GM19351 (cell line): ENCODE measurements at regions not wholly inside any gene's neighbourhood (a gene's known extent, or its start where the extent isn't known, plus 50 kb on each side); places are given as distances from the start of the nearest gene placed in this dataset.
"Not testable (repeated sequence)": the region's sequence is repeated elsewhere in the genome, so short reads cannot be mapped to it uniquely, and the experiment has no call there.

ENCODE experiments used
- ATAC-seq: cut with Tn5 transposase; IDR thresholded peaks from one replicate; pipeline ENCODE4 v1.9.1; 2021; ENCODE audit warnings: mild to moderate bottlenecking, moderate library complexity; ENCODE audit not compliant: unreplicated experiment

DNA sequence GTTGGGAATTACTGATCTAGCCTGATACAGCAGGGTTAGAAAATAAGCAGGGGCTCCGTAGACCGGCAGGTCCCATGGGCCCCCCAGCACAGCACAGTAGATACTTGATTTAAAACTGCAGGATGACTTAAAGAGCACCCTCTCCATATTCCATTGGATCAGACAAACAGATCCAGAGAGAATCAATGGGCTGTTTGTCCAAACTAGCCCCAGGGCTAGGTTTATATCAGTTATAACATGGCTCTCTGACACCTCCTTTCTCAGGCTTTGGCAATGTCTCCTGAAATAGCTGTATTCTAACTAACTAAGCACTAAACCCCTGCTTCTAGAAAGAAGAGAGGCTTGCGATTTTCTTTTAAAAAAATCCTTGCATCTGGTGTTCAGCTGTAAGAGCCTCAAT, 100.4 kb upstream of the GALNT18 start:
- no peak for ATAC-seq

DNA sequence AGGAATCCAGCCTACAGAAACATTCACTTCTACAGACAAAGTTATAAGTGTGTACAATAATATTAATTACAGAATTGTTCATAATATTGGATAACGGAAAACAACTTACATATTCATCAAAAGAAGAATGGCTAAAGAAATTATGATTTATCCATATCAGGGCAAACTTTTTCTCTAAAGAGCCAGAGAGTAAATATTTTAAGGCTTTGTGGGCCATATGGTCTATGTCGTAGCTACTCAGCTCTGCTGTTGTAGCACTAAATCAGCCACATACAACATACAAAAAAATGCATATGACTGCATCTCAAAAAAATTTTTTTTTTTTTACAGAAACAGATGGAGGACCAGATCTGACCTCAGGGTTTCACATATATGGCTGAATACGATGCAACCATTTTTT, 96.7 kb upstream of the GALNT18 start:
- ATAC-seq: no peak

DNA sequence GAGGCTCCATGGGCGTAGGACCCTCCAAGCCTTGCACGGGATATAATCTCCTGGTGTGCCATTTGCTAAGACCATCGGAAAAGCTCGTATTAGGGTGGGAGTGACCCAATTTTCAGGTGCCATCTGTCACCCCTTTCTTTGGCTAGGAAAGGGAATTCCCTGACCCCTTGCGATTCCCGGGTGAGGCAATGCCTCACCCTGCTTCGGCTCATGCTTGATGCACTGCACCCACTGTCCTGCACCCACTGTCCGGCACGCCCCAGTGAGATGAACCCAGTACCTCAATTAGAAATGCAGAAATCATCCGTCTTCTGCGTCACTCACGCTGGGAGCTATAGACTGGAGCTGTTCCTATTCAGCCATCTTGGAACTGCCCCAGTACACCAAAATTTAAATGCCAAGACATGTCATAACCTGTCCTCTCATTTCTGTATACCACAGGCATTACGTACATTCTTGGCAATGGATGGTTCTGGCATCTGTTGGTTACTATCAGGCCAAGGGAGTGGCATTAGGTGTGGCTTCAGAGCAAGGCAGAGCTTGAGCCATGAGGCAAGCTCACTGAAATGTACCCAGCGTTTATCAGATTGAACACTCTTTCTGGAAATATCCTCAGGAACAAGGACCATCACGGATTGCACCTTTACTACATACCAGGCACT, 95.4 kb upstream of the GALNT18 start:
- ATAC-seq: no peak

DNA sequence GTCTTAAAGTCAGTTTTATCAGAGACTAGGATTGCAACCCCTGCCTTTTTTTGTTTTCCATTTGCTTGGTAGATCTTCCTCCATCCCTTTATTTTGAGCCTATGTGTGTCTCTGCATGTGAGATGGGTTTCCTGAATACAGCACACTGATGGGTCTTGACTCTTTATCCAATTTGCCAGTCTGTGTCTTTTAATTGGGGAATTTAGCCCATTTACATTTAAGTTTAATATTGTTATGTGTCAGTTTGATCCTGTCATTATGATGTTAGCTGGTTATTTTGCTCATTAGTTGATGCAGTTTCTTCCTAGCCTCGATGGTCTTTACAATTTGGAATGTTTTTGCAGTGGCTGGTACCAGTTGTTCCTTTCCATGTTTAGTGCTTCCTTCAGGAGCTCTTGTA, 93.3 kb upstream of the GALNT18 start:
- ATAC-seq: not testable (repeated sequence)

DNA sequence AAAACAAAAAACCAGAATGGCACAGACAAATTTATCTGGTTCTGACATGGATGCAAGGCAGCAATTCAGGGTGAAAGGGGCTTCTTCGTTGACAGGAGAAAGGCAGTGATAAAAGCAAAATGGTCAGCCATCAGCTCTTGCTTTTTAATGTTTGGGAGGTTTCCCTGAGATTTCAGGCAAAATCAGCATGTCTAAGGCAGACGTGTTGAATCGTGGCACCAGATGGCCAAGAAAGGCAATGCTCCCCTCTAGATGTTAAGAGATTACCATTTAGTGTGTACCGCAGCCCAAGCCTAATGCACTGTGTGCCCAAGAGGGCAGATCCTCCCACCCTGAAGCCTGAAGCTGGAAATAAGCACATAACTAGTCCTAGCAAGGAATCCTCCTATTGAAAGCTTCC, 88.8 kb upstream of the GALNT18 start:
- ATAC-seq: no peak

DNA sequence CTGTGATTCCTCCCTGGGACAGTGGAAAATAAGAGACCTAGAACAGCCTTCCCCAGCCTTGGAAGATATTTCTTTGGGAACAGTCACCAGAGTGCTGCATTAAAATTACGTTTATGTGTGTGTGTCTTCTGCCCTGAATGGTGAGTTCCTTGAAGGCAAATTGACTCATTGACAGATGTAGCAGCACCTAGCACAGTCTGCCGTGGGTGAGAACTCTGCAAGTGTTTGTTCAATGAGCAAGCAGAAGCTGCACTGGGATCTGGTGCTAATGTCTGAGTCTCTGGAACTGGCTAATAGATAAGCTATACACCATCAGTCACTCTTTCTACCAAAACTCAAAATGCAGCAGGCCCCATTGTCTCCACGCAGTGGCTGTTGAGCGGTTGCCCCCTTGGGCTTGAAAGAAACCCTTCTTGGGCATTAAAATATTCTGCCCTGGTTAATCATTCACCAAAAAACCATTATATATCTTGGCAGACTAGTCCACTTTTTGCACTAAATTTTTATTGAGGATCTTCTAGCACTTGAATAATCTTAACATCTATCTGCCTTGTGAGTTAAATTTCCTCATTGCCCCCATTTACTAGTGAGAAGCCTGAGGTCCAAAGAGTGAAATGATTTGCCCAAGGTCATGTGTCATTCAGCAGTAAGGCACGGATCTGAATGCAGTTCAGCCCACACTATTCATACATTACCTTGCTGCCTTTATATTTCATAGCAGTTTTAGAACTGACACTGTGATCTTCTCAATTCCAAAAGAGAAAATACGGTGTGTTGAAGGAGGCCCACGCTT, 87.8 kb upstream of the GALNT18 start:
- no peak for ATAC-seq

DNA sequence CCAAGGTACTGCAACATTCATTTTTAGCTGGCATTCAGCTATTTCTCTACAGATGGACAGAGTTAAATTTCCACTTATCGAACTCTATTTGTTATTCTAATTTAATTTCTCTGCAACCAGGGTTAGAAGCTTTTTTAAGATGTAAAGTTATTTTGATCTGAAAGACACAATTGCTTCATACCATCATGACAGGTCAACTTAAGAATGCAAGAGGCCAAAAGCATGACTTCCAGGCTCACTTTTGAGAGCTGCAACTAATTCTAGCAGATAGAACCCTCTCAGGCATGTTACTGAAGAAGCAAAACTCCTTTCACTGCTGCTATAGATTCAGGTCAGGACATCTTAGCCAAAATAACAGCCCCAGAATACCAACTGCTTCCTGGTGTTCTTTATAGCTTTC, 86.5 kb upstream of the GALNT18 start:
- no peak for ATAC-seq

DNA sequence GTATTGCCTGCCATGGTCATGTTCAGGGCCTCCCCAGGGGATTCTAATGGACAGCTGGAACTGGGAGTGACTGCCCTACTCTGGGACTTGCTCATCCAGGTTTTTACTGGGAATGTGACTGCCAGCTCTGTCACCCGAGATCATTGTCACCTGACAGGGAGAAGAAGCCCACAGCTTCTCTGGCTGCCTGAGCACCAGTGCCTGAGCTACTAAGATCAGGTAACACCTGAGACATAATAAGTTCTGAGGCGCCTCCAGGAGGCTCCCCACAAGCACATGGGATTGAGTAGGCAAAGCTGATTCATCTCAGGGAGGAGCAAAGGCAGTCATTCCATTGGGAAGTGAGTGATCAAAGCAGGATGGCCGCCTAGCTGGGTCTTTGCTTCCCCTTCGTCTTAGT, 84.2 kb upstream of the GALNT18 start:
- ATAC-seq: no peak

DNA sequence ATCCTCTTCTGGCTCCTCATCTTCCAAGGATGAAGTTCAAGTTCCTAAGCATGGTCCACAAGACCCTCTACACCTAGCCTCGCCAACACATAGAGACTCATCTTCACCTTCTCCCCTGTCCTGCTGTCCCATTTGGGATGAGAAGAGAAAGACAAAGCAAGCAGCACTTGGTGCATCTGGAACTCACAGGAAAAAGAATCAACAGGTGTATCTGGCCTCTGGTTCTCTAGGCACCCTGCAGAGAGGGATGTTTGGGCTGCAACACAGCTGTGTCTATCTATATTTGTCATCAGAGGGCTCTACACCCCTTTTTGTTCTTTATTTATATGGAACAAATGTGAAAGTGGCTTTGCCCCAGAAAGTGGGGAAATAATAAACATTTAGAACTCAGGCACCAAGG, 82.1 kb upstream of the GALNT18 start:
- ATAC-seq: no peak

DNA sequence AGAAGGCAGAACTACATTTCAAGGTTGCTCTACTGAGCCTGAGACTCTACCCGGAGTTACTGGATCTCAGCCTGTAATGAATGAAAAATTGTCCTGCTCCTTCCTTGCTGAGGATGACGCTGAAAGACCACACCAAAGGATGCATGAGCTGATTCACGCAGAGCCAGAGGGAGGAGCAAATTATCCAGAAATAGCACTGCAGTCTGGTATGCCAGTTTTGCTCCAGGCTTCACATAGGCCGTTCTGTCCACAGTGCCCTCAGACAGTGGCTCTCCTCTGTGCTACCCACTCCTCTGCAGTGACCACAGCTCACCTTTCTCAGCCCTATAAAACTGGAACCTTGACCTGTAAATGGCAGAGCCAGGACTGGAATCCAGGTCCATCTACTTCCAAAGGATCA, 79.3 kb upstream of the GALNT18 start:
- ATAC-seq: no peak

DNA sequence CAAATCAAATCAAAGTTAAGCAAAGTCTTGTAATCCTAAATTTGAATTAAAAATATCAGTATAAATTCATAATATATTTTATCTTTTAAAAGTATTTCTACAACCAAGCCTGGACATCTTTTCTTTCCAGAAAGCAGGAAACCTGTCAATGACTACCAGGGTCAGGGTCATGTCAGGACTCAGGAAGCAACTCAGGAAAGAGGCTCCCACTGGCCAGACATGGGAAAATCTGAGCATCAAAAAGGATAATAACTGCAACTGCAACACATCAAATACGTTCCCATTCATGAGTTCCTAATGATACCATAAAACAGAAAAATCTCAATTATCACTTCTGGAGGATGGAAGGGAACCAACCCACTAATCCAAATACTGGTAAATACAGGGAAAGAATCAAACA, 76.0 kb upstream of the GALNT18 start:
- no peak for ATAC-seq

DNA sequence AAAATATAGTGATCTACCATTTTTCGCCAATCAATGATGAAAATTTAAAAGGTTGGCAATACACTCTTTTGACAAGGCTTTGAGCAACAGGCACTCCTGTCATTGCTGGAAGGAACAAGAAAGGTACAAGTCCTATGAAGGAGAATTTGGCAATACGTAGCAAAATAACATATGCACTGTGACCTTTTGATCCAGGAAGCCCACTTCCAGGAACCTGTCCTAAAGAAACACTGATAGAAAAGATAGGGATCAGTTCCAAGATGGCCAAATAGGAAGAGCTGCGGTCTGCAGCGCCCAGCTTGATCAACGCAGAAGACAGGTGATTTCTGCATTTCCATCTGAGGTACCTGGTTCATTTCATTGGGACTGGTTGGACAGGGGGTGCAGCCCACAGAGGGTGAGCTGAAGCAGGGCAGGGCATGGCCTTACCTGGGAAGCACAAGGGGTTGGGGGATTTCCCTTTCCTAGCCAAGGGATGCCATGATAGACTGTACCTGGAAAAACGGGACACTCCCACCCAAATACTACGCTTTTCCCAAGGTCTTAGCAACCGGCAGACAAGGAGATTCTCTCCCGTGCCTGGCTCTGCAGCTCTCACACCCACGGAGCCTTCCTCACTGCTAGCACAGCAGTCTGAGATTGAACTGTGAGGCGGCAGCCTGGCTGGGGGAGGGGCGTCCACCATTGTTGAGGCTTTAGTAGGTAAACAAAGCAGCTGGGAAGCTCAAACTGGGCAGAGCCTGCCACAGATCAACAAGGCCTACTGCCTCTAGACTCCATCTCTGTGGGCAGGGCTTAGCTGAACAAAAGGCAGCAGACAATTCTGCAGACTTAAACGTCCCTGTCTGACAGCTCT, 69.7 kb upstream of the GALNT18 start:
- no peak for ATAC-seq

DNA sequence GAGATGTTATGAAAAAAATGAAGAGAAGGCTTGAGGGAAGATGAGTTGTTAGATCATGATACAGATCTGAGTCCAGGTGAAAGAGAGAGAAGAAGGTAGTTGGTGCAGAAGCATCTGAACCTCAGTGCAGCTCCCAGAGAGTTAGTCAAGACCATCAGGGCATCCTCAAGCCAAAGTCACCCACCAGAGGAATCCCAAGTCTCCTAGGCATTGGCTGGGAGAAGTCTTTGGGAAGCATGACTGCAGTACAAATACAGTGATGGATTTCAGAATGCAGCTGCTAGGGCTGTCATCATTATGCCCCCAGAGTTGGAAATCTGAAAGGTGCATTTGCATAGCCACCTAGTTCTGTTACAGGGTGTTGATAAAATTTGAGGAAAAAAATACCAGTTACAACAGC, 59.7 kb upstream of the GALNT18 start:
- ATAC-seq: no peak

DNA sequence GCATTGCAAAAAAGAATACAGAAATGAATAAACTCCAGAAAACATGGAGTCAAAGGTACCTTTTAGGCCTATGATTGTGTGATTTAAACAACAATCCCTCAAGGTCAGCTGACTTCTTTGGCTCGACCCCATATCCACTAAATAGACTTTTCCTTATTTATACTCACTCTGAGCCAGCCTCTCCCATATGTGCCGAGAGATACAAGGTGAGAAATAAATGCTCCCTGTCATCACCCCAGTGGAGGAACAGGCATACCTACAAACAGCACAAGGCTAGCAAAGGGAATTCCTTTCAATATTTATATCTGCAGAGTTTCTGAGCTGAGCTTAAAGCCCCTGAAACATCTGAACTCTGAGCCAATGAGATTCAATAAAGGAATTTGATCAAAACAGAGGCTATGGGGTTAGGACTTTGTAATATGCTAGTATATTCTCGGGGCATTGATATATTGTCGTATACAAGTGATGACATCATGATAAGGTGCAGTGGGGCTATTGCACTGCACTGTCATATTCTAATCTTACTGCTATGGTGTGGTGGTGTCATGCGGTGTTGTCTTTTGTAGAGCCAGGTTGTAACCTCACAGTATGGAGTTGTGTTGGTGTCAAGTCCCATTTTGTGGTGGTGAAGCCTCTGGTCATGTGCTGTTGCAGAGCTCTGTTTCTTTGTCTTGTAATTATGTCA, 56.0 kb upstream of the GALNT18 start:
- no peak for ATAC-seq

DNA sequence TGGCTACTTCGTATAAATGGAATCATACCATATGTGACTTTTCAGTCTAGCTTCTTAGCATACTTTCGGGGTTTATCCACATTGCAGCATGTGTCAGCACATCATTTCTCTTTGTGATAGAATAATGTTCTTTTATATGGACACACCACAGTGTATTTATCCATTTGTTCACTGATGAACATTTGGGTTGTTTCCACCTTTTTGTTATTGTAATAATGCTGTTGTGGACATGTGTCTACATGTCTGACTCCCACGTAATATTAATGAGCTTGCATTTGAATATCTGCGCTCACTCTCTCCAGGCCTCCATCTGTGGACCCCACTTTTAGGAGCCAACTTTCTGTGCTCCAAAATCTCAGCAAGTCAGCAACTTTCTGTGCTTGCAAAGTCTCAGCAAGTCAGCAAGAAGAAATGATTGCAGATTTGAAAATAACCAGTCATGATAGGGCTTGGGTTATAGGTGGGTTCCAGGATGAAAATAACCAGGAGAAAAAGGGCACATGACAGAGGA, 53.9 kb upstream of the GALNT18 start:
- no peak for ATAC-seq

DNA sequence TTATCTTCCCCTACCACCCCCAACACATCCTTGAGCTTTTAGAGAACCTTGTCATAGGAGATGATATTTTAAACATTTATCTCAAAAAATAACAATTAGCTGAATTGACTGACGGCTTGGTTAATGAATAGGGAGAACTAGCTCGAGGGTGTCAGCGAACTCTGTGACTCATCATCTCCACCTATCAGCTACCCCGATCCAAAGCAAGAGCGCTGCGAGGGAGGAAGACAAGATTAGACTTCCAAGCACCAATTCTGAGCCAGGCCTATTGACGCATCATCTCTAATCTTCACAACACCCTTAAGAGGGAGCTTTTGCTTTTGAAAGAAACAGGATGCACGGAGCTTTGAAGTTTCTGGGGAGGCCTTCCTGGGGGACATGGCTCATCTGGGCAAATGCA, 51.0 kb upstream of the GALNT18 start:
- no peak for ATAC-seq

DNA sequence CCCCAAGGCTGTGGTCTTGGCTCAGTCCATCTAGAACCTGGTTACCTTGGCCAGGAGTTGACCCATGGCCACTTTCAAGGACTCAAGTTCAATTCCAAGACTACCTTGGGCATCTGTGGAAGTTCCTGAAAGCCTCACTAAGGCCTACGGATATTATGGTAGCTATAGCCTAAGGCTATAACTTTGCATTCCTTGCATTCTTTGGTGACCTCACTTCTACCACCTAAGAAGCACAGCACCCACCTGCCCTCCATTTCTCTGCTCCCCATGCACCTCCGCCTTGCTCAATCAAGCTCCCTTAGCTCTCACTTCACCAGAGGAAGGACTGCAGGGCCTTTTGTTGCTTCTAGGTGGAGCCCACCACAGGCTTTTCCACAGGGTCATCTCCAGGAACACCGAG, 50.3 kb upstream of the GALNT18 start:
- no peak for ATAC-seq
